NCI-H226 (cell line): ENCODE measurements at regions not wholly inside any gene's neighbourhood (a gene's known extent, or its start where the extent isn't known, plus 50 kb on each side); places are given as distances from the start of the nearest gene placed in this dataset.
A peak's percentile ranks its signal among the peaks of the same experiment; 100 is the strongest.
"Not testable (repeated sequence)": the region's sequence is repeated elsewhere in the genome, so short reads cannot be mapped to it uniquely, and the experiment has no call there.

Source experiments
- DNase-seq: peaks from one replicate; pipeline ENCODE4 v3.0.0-alpha.2; 2015

- DNase-seq, result no peak
Measured at GRCh38 chr7:115638853-115639252, 391.7 kb downstream of the TFEC start.

- no peak for DNase-seq
Measured at GRCh38 chr7:115637128-115637527, 393.4 kb downstream of the TFEC start.

- DNase-seq, result no peak
Measured at GRCh38 chr7:115635876-115636275, 394.7 kb downstream of the TFEC start.

GRCh38 chr7:115635376-115635775 is 395.2 kb downstream of the TFEC start:
- DNase-seq, result no peak

- DNase-seq, result peak; percentile 49
Measured at GRCh38 chr7:115634633-115635032, 395.9 kb downstream of the TFEC start.

- no peak for DNase-seq
Measured at GRCh38 chr7:115632636-115633035, 397.9 kb downstream of the TFEC start.

GRCh38 chr7:115631782-115632181 is 398.8 kb downstream of the TFEC start:
- peak; percentile 11 for DNase-seq

GRCh38 chr7:115630049-115630448 is 400.5 kb downstream of the TFEC start:
- DNase-seq, result no peak

- DNase-seq, result peak; percentile 92
Measured at GRCh38 chr7:115618676-115619075, 411.9 kb downstream of the TFEC start.

GRCh38 chr7:115613836-115614235 is 416.7 kb downstream of the TFEC start:
- DNase-seq, result peak; percentile 61

- no peak for DNase-seq
Measured at GRCh38 chr7:115603416-115603815, 427.1 kb downstream of the TFEC start.

GRCh38 chr7:115600207-115600606 is 430.4 kb downstream of the TFEC start:
- no peak for DNase-seq

GRCh38 chr7:115599184-115599583 is 431.4 kb downstream of the TFEC start:
- not testable (repeated sequence) for DNase-seq

GRCh38 chr7:115597220-115597619 is 433.3 kb downstream of the TFEC start:
- not testable (repeated sequence) for DNase-seq

- DNase-seq, result peak; percentile 27
Measured at GRCh38 chr7:115593111-115593510, 437.5 kb downstream of the TFEC start.

GRCh38 chr7:115585015-115585718 is 445.4 kb downstream of the TFEC start:
- peak; percentile 15 for DNase-seq

GRCh38 chr7:115582956-115583355 is 447.6 kb downstream of the TFEC start:
- DNase-seq, result no peak

- DNase-seq, result no peak
Measured at GRCh38 chr7:115578576-115578975, 452.0 kb downstream of the TFEC start.

GRCh38 chr7:115574681-115575291 is 455.8 kb downstream of the TFEC start:
- DNase-seq, result no peak

- DNase-seq, result no peak
Measured at GRCh38 chr7:115572111-115572510, 458.5 kb downstream of the TFEC start.

GRCh38 chr7:115561335-115562110 is 469.0 kb downstream of the TFEC start:
- peak; percentile 94 for DNase-seq

- no peak for DNase-seq
Measured at GRCh38 chr7:115559877-115560276, 470.7 kb downstream of the TFEC start.

- peak; percentile 70 for DNase-seq
Measured at GRCh38 chr7:115558161-115558560, 472.4 kb downstream of the TFEC start.

GRCh38 chr7:115557296-115557695 is 473.3 kb downstream of the TFEC start:
- not testable (repeated sequence) for DNase-seq
